HuH-7.5 (cell line): ENCODE measurements at regions not wholly inside any gene's neighbourhood (a gene's known extent, or its start where the extent isn't known, plus 50 kb on each side); places are given as distances from the start of the nearest gene placed in this dataset.

Experiments used
- DNase-seq: peaks from one replicate; pipeline ENCODE4 v3.0.0; 2011; ENCODE audit warnings: low spot score

DNA sequence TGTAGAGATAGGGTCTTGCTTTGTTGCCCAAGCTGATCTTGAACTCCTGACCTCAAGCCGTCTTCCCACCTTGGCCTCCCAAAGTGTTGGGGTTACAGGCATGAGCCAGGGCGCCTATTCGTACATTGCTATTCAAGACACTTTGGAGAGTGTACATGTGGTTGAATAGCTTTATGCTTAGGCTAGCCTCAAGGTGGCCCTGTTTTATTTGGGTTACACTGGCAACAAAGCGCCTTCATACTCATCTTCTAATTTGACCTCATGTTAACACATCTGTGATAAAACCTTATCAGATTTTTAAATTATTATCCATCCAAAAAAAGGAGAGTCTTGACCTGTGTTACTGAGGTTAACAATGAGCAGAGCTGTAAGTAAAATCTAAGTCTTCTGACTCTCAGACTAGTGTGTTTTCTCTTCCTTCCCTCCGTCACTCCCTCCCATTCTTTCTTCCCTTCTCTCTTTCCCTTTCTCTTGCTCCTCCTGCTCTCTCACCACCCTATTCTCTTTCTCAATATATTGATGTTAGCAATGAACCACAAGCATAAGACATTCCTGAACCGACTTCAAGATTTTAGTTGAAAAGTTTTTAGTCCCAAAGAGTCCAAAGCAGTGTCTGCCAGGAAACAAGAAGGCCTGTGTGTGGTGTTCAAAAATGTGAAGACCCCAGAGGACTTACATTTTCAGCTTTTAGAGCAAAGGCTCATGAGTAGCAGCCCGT, 603.7 kb upstream of the CFAP20DC start:
- DNase-seq: no peak

DNA sequence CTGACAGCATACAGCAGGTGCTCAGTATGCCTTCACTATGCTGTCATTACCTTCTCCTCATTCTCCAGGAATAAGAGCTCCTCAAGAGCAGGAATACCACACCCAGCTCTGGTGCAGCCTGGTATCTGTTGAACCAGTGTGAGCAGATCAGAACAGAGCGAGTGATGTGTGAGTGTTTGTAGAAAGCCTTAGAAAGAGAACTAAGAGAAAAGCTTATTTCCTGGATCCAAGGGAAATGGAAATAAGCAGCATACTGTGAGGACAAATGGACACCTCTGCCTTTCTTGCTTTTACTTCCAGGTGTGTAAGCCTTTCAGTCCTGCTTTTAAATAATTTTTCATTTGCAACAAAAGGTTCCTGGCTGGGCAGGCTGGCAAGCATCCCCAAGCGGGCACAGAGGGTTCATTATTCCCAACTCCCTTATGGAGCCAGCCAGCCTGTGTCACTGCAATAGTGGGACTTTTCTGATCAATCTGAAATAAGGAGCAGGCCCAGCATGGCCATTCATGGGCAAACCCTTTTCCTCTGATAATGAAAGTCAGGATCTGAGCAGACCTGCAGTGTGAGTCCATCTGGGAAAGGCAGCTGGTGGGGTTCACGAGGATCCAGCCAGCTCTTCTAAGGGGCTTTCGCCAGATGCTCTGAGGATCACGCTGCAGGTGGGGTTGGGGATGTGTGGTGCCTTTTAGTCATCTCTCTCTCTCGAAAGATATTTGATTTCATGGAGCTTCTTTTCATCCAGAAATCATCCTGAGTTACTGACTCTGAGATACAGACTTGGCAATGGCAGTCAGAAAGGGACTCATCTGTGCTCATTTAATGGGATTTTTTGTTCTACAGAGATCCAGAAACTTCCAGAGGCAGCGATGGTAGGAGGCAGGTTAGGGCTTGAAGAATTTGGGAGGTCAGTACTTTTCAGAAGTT, 594.9 kb upstream of the CFAP20DC start:
- DNase-seq: no peak

DNA sequence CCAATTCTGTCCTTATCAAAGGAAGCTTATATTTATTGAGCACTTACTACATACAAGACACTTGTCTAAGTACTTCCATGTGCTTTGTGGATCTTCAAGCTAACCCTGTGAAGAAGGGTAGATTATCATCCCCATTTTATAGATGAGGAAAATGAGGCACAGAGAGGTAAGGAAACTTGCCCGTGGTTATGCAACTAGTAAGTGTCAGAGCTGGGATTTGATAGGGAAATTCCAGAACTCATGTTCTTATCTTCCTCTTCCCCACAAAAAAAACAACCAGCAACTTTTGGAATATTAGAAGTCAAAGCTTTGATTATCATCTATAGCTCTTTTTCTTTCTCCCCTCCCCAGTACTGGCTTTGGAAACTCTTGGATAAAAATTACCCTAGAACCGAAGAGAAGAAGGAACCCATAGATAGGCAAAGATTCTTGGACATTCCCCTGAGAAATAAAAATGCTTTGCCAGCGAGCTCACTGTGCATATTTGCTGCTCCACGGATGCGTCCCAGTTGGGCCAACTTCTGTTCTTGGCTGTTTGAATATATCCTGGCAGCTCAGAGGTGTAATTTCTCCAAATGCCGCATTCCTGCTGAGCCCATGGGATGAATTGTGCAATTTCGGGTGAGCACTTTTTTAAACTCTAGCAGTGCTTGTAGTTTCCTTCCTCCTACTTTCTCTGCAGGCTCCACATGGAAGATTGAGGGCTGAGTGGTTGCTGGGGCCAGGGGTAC, 591.5 kb upstream of the CFAP20DC start:
- no peak for DNase-seq

DNA sequence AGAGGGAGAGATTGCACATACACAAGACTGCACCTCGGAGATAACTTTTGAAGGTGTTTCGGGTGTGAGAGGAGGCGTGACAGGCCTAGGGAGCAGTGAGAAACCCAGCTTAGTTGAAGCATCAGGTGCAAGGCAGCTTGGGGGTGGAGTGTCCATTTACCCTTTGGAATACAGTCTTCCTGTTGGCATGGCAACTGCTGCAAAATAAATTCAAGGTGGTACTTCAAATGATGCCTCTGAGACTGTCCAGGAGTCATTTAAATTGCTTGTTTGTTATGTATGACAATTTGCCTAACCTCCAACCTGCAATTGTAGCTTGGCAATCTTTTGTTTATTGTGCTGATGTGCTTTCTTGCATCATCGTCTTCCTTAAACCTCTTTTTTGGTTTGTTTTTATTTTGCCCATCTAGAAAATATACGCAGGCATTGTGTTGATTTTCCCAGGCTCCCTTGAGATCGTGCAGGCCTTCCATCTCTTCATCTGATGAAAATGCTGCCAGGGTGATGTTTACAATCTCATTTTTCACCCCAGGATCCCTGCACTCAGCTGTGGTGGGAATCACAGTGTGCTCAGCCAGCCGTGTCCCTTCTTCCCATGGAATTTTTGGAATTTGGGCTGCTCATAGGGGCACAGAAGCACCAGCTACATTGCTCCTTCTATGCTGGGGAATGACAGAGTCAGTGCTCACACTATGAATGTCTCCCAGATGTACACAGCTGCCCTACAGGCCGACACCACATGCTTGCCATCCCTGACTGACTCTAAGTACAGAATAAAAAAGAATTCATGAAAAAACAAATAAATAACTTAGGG, 583.1 kb upstream of the CFAP20DC start:
- DNase-seq: no peak

DNA sequence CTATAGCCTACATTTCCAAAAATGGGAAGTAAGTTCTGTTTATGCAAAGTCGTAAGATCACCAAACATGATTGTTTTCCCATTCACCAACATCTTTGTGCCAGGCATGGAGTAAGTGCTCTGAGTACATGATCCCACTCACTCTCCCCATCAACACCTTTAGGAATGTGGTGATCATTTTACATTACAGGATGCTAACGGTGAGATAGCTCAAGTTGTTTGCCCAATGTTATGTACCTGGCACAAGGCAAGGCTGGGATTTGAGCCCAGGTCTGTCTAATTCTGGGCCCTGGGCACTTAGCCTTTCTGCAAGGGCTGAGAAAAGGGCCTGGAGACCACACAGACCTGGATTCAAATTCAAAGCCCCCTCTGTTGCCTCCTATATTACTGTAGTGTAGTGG, 581.7 kb upstream of the CFAP20DC start:
- no peak for DNase-seq

DNA sequence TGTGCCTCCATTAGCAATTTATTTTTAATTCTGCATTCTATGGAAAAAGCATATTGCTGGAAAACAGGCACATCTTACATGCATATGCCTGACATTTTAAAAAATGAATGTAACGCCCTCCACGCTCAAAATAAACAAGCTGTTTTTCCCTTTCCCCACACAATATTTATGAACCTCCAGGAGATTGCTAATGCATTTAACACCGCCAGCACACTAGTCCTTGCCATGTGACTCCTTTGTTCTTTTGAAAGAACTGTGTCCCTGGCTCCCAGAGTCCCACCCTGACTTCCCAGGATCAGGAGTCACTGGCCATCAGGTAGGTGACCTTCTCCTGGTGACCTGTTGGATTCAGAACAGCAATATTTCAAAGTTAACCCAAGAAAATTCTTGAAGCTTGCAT, 571.2 kb upstream of the CFAP20DC start:
- DNase-seq: no peak

DNA sequence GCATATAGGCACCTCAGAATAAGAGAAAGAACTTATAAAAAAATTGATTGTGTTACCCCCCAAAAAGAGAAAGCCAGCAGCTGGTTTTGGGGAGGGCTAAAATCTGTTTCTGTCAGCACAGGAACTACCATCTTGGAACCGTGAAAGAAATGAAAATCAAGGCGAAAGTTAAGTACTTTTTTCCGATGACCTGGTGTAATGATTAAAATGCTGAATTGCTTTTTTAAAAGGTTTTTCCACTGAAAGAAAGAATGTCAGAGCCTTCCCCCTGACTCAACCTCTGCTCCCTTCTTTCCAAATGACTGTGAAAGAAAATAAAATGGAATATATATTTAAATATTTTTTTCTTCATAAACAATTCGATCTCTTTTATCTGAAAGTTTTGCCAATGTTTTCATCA, 570.5 kb upstream of the CFAP20DC start:
- no peak for DNase-seq

DNA sequence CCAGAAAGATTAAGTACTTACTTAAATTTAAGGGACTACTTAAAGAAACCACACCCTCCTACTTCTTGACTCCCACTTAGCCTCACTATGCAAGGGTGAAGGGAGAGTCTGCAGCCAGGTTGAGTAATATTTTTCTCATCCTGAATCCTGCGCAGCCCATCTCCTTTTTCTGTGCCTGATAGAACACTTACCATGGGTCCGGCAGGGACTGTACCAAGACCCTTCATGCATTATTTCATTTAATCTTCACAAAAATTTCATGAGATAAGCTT, 562.6 kb upstream of the CFAP20DC start:
- no peak for DNase-seq

DNA sequence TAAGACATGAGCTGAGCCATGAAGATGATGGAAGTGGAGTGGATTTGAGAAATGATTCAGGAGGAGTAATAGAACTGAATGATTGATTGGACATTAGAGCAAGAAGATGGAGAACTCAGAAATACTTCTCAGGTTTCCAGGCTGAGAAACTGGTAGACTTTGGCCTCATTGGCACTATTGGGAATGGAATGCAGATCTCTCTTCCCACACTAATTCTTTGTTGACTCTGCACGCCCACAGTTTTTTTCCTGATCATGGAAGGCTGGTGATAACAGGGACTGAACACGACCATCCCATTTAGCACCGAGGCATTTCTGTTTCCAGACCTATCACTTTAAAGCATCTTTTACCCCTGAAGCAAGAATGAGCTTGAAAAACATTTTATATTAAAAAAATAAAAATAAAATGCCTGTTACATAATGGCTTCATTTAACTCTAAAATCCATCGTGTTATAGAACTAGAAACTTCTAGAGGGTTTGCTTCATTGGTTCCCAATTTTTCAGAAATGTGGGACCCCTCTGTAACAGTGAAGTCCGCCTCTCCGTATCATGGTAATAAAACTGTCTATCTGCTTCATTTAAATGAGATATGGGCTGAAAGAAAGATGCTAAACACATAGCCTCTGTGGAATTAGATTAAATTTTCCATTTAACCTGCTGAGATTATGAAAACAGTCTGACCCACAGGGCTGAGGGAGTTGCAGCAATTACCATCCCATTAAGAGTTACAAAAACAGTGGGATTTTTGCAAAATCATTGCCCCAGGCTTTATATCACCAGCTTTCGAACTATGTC, 562.0 kb upstream of the CFAP20DC start:
- DNase-seq: no peak

DNA sequence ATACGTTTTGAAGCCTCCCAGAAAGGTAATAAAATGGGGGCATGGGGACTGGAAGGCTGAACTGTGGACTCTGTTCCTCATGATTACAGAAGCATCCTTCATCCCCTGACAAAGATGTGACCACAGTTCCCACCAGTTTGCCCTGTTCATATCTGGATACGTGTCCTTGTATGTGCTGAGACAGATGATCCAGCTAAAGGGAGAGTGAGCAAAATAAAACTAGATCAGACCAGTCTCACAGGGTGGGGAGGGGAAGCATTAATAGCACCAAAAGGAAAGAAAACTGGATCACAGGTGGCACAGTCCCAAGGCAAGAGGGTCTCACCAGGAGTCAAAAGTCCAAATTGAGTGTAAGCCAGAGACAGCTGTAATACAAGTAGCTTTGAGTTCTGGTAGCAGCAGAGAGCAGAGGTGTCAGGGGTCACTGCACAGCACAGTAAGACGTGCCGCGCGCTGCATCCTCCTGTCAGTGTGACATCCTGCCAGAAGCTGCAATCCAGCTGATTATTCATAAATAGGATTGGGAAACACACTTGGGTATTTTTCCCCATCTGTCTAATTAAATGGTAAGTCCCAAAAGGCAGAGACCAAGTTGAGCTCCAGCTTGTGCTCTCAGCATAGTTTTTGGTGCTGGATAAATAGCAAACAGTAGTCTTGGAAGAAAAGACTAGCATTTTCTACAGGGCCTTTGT, 560.0 kb upstream of the CFAP20DC start:
- no peak for DNase-seq

DNA sequence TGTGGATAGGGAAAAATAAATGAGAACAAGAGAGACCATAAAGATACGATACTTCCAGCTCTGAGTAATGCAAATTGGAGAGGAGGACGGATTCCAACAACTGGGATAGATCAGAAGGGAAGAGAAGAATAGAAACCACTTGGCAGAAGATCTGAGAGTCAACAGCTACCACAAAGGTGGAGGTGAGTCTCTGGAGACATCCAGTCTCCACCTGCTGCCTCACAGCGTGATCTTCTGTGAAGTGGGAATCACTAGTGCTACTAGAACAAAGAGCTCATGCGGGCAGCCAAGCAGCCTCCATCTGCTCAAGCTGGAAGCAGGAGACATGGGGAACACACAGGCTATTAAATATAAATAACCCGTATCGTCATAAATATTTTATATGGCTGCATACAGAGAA, 558.5 kb upstream of the CFAP20DC start:
- no peak for DNase-seq

DNA sequence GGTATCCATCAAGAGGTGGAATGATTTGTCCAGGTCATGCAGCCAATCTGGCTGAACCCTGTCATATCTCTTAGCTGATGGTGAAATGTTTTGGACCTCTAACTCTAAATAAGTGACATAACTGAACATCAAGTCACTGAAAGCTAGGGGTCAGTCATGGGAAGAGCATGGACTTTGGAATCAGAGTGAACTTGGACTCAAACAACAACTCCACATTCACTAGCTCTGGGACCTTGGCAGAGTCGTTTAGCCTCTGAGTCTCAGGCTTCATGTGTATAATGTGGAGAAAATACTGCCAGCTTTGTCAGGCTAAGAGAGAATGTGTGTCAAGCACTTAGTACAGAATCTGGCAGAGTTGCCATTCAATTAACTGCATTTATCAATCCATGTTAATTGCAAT, 557.8 kb upstream of the CFAP20DC start:
- no peak for DNase-seq

DNA sequence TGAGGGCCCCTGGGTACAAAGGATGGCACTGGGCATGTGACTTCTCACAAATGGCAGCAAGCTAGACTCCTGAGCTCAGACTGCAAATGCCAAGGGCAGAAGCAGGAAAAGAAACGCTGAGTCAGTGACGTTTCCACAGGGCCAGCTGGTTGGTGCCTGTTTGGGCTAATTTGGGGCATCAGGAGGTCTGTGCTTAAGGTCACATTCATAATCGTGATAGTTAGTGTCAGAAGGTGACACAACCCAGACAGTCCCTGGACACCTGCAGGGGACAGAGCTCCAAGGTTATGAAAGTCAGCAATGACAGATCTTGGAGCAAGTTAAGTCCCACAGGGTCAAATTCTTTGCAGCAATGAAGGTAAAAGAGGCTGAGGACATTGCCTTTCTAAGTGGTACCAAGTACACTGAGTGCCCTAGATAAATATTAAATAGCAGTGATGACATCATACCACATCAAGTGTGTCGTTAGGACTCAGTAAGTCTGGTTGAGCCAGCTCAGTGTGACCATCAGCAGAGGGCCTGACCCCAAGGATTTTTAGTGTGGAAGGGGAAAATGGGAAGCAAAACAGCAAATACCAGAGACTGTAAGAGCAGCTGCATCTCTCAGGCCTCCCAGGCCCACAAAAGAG, 556.9 kb upstream of the CFAP20DC start:
- DNase-seq: no peak

DNA sequence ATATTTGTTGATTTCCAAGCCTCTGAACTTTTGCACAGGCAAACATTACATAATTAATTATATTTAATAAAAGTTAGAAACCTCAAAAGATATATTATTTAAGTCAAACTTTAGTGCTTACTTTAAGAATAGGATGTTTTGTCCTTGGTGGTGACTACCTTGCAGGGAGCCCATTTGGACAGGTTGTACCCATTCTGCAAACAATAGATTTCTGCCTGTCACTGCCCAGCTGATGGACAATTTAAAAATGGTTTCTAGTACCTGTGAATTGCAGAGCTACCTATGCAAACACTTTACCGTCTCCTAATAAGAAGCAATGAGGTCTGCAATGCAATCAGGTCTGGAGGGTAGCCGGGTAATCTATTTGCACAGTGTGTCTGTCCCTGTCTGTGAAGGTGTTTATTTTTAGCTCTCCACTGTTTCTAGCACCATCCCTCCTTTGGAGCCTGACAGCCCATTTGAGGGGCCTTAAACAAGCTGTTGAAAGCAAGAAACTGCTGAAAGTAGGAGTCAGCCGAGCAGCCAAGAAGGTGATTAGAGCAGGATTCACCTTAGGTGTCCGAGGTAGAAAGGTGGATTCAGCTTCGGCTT, 556.2 kb upstream of the CFAP20DC start:
- no peak for DNase-seq

DNA sequence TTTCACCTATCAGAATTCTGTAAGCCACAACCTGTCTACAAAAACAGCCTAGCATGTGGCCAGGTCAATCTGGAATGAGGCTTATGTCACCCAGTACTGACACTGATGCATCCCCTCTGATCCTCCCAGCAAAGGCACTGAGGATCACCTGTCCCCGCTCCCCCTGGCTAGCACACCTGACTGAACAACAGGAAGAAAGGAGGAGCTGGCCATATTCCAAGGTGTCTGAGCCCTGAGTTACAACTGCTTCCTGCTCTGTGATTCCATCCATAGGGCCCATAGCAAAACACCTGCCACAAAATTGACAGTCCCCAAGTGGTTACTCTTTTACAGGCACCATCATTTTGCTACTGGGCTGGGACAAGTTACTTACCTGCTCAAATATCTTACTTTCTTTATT, 555.5 kb upstream of the CFAP20DC start:
- no peak for DNase-seq

DNA sequence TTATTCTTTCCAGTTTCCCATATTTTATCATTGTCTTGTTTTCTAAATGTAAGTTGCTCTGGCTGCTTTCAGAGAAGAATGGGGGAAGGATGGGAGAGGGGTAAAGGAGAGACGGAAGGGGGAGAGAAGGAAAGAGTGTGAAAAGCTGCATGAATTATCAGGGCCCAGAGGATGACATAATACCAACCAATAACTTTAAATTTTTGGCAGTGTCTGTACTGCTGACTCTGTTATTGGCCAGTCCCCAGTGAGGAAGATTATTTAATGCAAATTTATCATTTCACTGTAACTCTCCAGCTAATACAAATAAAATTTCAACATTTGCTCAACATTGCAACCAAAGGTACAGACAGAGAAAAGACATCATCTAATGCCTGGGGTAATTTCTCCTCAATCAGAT, 551.7 kb upstream of the CFAP20DC start:
- DNase-seq: no peak

DNA sequence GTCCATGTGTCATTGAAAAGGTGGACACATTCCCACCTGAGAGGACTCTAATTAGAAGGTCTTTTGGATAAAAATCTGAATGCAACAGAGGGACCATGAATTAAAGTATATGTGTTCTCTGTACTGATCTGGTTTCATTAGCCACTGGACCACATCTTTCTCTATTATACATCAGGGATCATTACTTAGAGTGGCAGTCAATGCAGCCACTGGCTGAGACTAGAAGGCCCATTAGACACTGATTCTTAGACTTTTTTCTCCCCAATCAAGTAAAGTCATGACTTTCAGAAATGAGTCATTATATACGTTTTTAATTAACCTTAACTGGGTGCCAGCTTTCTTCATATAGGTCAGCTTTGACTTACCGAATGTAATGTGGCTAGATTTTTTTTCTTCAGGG, 550.8 kb upstream of the CFAP20DC start:
- no peak for DNase-seq

DNA sequence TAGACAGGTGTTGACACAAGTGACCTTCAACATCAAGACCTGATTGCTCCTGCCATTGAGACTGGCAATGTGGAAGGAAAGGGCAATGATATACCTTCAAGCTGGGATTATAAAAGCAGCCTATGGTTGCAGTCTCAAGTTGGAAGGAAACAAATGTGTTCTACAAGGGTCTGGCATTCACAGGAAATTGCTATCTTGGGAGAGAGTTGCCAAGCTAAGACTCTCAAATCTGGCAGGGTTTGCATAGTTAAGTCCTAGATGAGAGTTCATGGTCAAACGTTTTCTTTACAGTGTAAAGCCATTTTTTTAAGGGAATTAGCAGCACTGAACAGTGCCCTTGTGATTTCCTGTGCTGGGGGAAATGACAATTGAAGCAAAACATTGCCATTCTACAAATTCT, 546.9 kb upstream of the CFAP20DC start:
- DNase-seq: no peak

DNA sequence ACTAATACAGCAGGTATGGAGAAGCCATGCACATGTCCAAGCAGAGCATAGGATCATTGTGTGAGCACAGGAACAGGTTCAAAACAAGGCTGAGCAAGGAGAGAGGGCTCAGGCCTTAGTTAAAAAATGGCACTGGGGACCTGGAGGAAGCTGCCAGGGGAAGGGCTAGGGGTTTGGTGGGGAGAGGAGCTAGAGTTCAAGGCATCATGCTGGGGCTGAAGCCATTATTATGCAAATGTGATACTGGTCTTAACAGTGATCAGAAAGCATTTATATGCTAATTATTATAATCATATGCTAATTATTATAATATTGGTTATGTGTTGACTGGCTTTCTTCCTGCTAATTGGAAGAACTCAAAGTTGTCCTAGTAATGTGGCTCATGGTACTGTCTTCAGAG, 546.0 kb upstream of the CFAP20DC start:
- no peak for DNase-seq

DNA sequence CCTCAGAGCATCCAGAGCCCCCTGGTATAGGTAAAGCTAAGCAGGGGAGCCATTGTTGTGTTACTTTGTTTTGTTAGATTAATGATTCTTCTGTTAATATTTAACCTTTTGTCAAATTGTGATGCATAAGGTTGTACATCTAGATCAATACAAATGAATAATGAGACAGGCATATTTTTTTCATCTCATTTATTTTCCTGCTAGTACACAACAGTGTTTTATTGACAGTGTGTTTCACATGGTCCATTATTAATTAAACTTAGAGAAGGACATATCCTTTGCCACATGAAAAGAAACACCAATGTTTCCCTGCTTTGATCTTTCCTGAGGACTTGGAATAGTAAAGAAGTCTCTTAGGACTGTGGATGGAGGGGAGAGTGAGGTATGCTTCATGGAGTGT, 543.6 kb upstream of the CFAP20DC start:
- no peak for DNase-seq
